Duodenal mucosa (tissue), 2 donors: ENCODE measurements at regions not wholly inside any gene's neighbourhood (a gene's known extent, or its start where the extent isn't known, plus 50 kb on each side); places are given as distances from the start of the nearest gene placed in this dataset.

Source experiments
- H3K27ac ChIP-seq: one replicate; pipeline ENCODE4 v1.7.0; 2013; ENCODE audit warnings: low read depth, low read length
- H3K27me3 ChIP-seq, 2 donors: one replicate each; pipeline ENCODE4 v1.7.0; 2013; ENCODE audit warnings: low read length in 2 of 2, control low read depth in 1 of 2; ENCODE audit not compliant: insufficient read depth in 2 of 2, control insufficient read depth in 1 of 2
- H3K36me3 ChIP-seq, 2 donors: one replicate each; pipeline ENCODE4 v1.7.0; 2013; ENCODE audit warnings: low read length in 2 of 2, control low read depth in 1 of 2; ENCODE audit not compliant: insufficient read depth in 2 of 2, control insufficient read depth in 1 of 2
- H3K4me1 ChIP-seq, 2 donors: one replicate each; pipeline ENCODE4 v1.7.0; 2013; ENCODE audit warnings: low read length in 2 of 2, control low read depth in 1 of 2; ENCODE audit not compliant: insufficient read depth in 2 of 2, control insufficient read depth in 1 of 2
- H3K4me3 ChIP-seq, 2 donors: one replicate each; pipeline ENCODE4 v1.7.0; 2013; ENCODE audit warnings: low read length in 2 of 2, low read depth in 1 of 2
- H3K9ac ChIP-seq, 2 donors: one replicate each; pipeline ENCODE4 v1.7.0; 2013; ENCODE audit warnings: low read length in 2 of 2, low read depth in 1 of 2
- H3K9me3 ChIP-seq, 2 donors: one replicate each; pipeline ENCODE4 v1.7.0; 2013; ENCODE audit warnings: low read length in 2 of 2, control low read depth in 1 of 2; ENCODE audit not compliant: control insufficient read depth in 1 of 2

DNA sequence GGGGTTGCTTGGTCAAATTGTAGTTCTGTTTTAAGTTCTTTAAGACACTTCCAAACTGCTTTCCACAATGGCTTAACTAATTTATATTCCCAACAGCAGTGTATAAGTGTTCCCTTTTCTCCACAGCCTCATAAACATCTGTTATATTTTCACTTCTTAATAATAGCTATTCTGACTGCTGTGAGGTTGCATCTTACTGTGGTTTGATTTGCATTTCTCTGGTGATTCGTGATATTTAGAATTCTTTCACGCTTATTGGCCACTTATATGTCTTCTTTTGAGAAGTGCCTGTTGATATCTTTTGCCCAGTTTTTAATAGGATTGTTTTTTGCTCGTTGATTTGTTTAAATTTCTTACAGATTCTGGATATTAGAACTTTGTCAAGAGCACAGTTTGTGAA lies 278.6 kb upstream of the ITM2A start:
- Histone ChIP-seq H3K9me3 (no peaks in the 10 kb centered on the region), H3K9ac (no peak overlapping the region), H3K4me1 (no peaks in the 10 kb centered on the region), H3K27me3 (no peaks in the 10 kb centered on the region), H3K27ac (no peak overlapping the region), H3K4me3 (no peak overlapping the region), H3K36me3 (no peaks in the 10 kb centered on the region)

DNA sequence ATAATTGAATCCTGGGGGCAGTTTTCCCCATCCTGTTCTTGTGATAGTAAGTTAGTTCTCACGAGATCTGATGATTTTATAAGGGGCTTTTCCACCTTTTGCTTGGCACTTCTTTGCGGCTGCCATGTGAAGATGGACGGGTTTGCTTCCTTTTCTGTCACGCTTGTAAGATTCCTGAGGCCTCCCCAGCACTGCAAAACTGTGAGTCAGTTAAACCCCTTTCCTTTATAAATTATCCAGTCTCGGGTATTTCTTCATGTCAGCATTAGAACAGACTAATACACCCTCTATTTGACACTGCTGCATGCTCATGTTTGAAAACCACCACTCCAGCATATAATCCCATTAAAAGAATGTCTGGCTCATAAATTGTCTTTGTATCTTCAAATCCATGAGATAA lies 264.4 kb upstream of the ITM2A start:
- Histone ChIP-seq H3K9me3 (no peaks in the 10 kb centered on the region), H3K4me1 (peaks cover 0 to 7% of the 10 kb centered on the region in 2 donors), H3K9ac (no peak overlapping the region), H3K27me3 (no peaks in the 10 kb centered on the region), H3K4me3 (no peak overlapping the region), H3K27ac (no peak overlapping the region), H3K36me3 (no peaks in the 10 kb centered on the region)

DNA sequence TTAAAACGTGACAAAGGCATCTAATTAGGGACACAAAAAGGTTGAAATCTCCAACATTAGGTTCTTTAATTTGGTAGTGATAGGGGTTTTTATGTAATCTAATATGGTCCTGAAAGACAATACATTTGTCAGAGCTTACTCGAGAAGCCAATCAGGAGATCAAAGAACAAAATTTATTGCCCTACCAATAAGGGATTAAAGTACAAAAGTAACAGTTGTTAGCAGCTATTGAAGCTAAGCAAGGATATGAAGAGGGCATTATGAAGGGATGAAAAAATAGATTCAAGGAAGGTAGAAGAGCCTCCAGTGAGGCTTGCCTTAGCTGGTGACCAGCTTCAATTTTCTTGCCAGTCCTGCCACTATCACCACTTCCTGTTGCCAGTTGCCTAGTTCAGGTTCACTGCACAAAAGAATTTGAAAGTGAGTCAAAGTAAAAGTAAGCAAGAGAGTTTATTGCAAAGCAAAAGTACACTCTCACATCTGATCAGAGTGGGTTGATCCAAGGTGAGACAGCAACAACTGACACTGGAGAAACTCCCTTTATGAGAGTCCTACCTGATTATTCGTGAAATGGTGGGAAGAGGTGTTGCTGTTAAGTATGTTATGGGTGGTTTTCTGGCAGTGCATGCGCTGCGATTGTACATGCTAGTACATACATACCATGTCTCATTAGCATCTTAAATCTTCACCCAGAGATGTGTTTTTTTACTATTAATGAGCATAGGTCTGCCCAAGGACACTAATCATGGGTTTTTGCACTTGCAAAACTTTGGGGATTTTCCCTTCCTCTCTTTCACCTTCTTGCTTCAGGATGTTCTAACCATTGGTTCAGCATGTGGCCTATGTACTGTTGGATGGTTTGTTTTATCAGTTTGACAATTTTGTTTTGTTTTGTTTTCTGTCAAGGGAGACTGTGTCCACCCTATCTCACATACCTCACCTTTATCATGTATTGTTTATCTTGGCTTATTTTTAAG lies 263.2 kb upstream of the ITM2A start:
- Histone ChIP-seq H3K36me3 (no peaks in the 10 kb centered on the region), H3K4me3 (peak overlapping the region in 1 of 2 donors; percentile 13), H3K27ac (no peak overlapping the region), H3K9ac (no peak overlapping the region), H3K27me3 (no peaks in the 10 kb centered on the region), H3K4me1 (peaks cover 0 to 7% of the 10 kb centered on the region in 2 donors), H3K9me3 (no peaks in the 10 kb centered on the region)

DNA sequence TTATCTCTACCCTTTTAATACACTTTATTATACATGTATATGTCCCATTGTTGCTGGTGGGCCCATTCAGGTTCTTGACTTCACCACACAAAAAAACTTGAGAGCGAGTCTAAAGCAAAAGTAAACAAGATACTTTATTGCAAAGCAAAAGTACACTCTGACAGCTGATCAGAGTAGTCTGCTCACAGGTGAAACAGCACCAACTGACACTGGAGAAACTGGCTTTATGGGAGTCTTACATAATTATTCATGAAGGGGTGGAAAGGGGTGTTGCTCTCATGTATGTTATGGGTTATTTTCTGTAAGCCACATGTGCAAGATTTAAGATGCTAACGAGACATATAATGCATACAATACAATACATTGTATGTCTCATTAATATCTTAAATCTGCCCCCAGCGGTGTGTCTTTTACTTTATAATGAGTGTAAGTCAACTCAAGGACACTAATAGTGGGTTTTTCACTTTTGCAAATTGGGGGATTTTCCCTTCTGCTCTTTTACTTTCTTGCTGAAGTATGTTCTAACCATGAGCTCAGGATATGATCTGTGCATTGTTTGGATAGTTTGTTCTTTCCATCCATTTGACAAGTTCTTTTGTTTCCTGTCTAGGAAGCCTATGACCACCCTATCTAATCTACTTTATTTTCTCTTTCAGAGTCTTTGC lies 256.1 kb upstream of the ITM2A start:
- Histone ChIP-seq H3K9ac (no peak overlapping the region), H3K36me3 (no peaks in the 10 kb centered on the region), H3K9me3 (no peaks in the 10 kb centered on the region), H3K4me1 (no peaks in the 10 kb centered on the region), H3K27me3 (no peaks in the 10 kb centered on the region), H3K27ac (no peak overlapping the region), H3K4me3 (no peak overlapping the region)

GRCh38 chrX:79618280-79618679 lies 251.1 kb upstream of the ITM2A start:
- no peak overlapping the region for H3K4me3 ChIP-seq
- no peaks in the 10 kb centered on the region for H3K9me3 ChIP-seq
- no peak overlapping the region for H3K27ac ChIP-seq
- no peaks in the 10 kb centered on the region for H3K27me3 ChIP-seq
- no peak overlapping the region for H3K9ac ChIP-seq
- no peaks in the 10 kb centered on the region for H3K4me1 ChIP-seq
- H3K36me3 ChIP-seq, result no peaks in the 10 kb centered on the region

- H3K27me3 ChIP-seq, result no peaks in the 10 kb centered on the region
These were observed 237.2 kb upstream of the ITM2A start for GRCh38 chrX:79604364-79604763.

DNA sequence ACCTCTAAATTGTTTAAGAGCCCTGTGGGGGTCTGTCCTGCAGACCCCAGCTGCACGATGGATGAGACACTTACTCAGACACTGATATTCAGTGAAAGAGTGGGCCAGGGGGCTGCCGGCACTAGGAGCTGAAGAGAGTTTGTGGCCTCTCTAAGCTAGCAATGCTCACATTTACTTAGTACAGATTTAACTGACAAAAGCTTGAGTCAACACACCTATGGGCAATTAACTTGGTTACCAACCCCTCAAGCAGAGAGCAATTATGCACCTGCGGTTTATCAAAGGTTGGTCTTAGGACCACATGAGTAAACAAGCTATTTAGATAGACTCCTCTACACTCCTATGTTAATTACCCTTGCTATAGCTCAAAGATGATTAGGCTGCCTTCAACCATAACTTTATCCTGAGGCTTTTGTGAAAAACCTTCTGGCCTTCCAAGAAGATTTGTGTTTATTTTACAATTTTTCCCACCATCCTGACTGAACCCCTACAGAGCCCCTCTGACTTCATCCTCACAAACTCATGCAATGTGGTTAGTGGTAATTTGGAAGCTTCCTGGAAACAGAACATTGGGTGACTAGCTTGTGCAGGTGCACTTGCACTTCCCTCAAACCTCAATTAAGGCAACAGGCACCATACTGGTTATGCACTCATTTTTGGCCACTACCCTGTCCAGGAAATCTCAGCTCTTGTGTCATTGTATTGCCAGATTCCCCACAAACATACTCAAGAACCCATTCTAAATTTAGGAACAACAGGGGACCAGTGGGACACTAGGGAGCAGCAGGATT lies 234.4 kb upstream of the ITM2A start:
- H3K4me1 ChIP-seq, result peaks cover 7 to 12% of the 10 kb centered on the region in 2 donors
- no peaks in the 10 kb centered on the region for H3K9me3 ChIP-seq
- no peak overlapping the region for H3K9ac ChIP-seq
- H3K4me3 ChIP-seq, result peak overlapping the region in 1 of 2 donors; percentile 3
- H3K27me3 ChIP-seq, result no peaks in the 10 kb centered on the region
- H3K27ac ChIP-seq, result no peak overlapping the region
- H3K36me3 ChIP-seq, result no peaks in the 10 kb centered on the region

More at GRCh38 chrX:79604364-79604763, 237.2 kb upstream of the ITM2A start:
- Histone ChIP-seq H3K9me3 (no peaks in the 10 kb centered on the region), H3K4me1 (peaks cover 7 to 12% of the 10 kb centered on the region in 2 donors), H3K9ac (no peak overlapping the region), H3K27ac (no peak overlapping the region), H3K4me3 (no peak overlapping the region), H3K36me3 (no peaks in the 10 kb centered on the region)

DNA sequence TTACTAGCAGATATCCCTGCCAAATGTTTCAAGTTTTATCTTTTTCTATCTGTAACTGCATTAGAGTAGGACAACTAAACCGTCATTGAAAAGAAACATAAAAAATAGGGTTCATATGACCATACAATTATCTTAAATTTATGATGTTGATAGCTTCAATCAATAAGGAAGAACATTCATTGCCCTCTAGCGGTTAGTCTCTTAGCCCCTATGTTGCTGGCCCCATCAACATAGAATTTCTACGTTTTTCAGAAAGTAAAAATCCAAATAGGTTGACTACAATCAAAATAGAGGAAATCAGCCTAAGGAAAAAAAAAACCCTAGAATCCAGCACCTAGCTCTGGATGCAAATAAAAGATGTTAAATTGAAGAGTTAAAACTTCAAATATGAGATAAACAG lies 225.1 kb upstream of the ITM2A start:
- Histone ChIP-seq H3K4me1 (no peaks in the 10 kb centered on the region), H3K9me3 (no peaks in the 10 kb centered on the region), H3K27me3 (no peaks in the 10 kb centered on the region), H3K27ac (no peak overlapping the region), H3K9ac (no peak overlapping the region), H3K36me3 (no peaks in the 10 kb centered on the region), H3K4me3 (no peak overlapping the region)

DNA sequence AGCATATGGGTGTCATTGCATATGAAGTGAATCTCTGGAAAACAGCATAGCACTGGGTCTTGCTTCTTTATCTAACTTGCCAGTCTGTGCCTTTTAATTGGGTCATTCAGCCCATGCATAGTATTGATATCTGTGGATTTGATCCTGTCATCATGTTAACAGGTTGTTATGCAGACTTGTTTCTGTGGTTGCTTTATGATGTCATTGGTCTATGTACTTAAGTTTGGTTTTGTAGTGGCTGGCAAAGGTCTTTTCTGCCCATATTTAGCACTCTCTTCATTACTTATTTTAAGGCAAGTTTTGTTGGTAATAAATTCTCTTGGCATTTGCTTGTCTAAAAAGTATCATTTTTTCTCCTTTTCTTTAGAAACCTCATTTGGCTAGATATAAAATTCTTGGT lies 221.1 kb upstream of the ITM2A start:
- no peaks in the 10 kb centered on the region for H3K27me3 ChIP-seq
- no peaks in the 10 kb centered on the region for H3K9me3 ChIP-seq
- H3K36me3 ChIP-seq, result no peaks in the 10 kb centered on the region
- no peak overlapping the region for H3K27ac ChIP-seq
- no peaks in the 10 kb centered on the region for H3K4me1 ChIP-seq
- H3K9ac ChIP-seq, result no peak overlapping the region
- no peak overlapping the region for H3K4me3 ChIP-seq

- Histone ChIP-seq H3K4me1 (peaks cover 5 to 7% of the 10 kb centered on the region in 2 donors), H3K27ac (no peak overlapping the region), H3K9ac (no peak overlapping the region), H3K27me3 (no peaks in the 10 kb centered on the region), H3K36me3 (no peaks in the 10 kb centered on the region), H3K4me3 (no peak overlapping the region), H3K9me3 (no peaks in the 10 kb centered on the region)
These were observed 206.6 kb upstream of the ITM2A start for GRCh38 chrX:79573760-79574159.
